H1 (cell line): ENCODE measurements at regions not wholly inside any gene's neighbourhood (a gene's known extent, or its start where the extent isn't known, plus 50 kb on each side); places are given as distances from the start of the nearest gene placed in this dataset.

Experiments
- CTCF ChIA-PET: fragments of 300-600 bp; sonication (Branson Sonifier 250); formaldehyde crosslinking; loops from one replicate; lab custom pipeline; 2021; ENCODE audit not compliant: partially characterized antibody; lab: Charles Lee
- POLR2A ChIA-PET: fragments of 300-600 bp; sonication (Branson Sonifier 250); formaldehyde crosslinking; loops from one replicate; lab custom pipeline; 2021; ENCODE audit warnings: inconsistent platforms; ENCODE audit not compliant: partially characterized antibody; lab: Charles Lee
- DNase-seq, 2 experiments: peaks; one replicate each; pipeline versions ENCODE4 v3.0.0 to v3.0.0-alpha.2; 2010 to 2022; ENCODE audit warnings: low spot score in 2 of 2, low read depth in 1 of 2, mixed read lengths in 1 of 2
- FAIRE-seq: peaks from 2 replicates; lab custom pipeline; 2011; peaks lifted over from hg19 to GRCh38; lab: Jason Lieb, UNC
- H2AFZ ChIP-seq: 2 replicates; pipeline ENCODE4 v1.8.1; 2012; ENCODE audit warnings: low read length, inconsistent platforms
- H2AK5ac ChIP-seq: 2 replicates; pipeline ENCODE4 v1.6.1; 2013; ENCODE audit warnings: low read depth, low read length
- H2BK120ac ChIP-seq: replicated peaks from 2 replicates; pipeline ENCODE3; 2013; ENCODE audit warnings: low read depth, low read length, inconsistent platforms
- H2BK12ac ChIP-seq: 2 replicates; pipeline ENCODE4 v1.6.1; 2013; ENCODE audit warnings: low read depth, low read length
- H2BK15ac ChIP-seq: 2 replicates; pipeline ENCODE4 v1.6.1; 2013; ENCODE audit warnings: low read length
- H2BK20ac ChIP-seq: 2 replicates; pipeline ENCODE4 v1.6.1; 2013; ENCODE audit warnings: low read length
- H2BK5ac ChIP-seq: 2 replicates; pipeline ENCODE4 v1.6.1; 2013; ENCODE audit warnings: low read depth, low read length
- H3K14ac ChIP-seq: 2 replicates; pipeline ENCODE4 v1.6.1; 2013; ENCODE audit warnings: inconsistent platforms; ENCODE audit not compliant: insufficient read length
- H3K18ac ChIP-seq: 2 replicates; pipeline ENCODE4 v1.6.1; 2013; ENCODE audit warnings: low read length; ENCODE audit errors: extremely low read depth
- H3K23ac ChIP-seq: 2 replicates; pipeline ENCODE4 v1.6.1; 2013; ENCODE audit warnings: inconsistent platforms; ENCODE audit not compliant: insufficient read length
- H3K23me2 ChIP-seq: 2 replicates; pipeline ENCODE4 v1.6.1; 2013; ENCODE audit warnings: low read depth, low read length
- H3K27ac ChIP-seq: 2 replicates; pipeline ENCODE4 v1.6.1; 2011; ENCODE audit warnings: low read depth, low read length, inconsistent platforms
- H3K27me3 ChIP-seq, 4 experiments: replicated peaks in 1 of 4; 1 replicate in 1 of 4; 2 replicates in 3 of 4; pipeline versions ENCODE4 v1.6.1 to v1.8.1; 2011 to 2013; ENCODE audit warnings: low read length in 3 of 4, mild to moderate bottlenecking in 3 of 4, inconsistent platforms in 2 of 4, mixed read lengths in 2 of 4, moderate library complexity in 1 of 4; ENCODE audit not compliant: control insufficient read depth in 3 of 4, insufficient read depth in 3 of 4; ENCODE audit errors: extremely low read depth in 1 of 4
- H3K36me3 ChIP-seq, 4 experiments: 2 replicates each; pipeline versions ENCODE4 v1.6.1 to v1.8.1; 2011 to 2013; ENCODE audit warnings: mild to moderate bottlenecking in 4 of 4, low read length in 3 of 4, moderate library complexity in 2 of 4, control low read depth in 1 of 4, inconsistent platforms in 1 of 4; ENCODE audit not compliant: insufficient read depth in 4 of 4, control insufficient read depth in 2 of 4
- H3K4ac ChIP-seq: replicated peaks from 2 replicates; pipeline ENCODE3; 2013; ENCODE audit warnings: low read length, low read depth, mixed read lengths, inconsistent platforms; ENCODE audit not compliant: insufficient read length
- H3K4me1 ChIP-seq, 4 experiments: replicated peaks in 1 of 4; 1 replicate in 1 of 4; 2 replicates in 3 of 4; pipeline versions ENCODE4 v1.6.1 to v1.8.1; 2011 to 2013; ENCODE audit warnings: low read length in 3 of 4, inconsistent platforms in 2 of 4, mixed read lengths in 1 of 4; ENCODE audit not compliant: insufficient read depth in 4 of 4, control insufficient read depth in 3 of 4
- H3K4me2 ChIP-seq, 2 experiments: 2 replicates each; pipeline versions ENCODE4 v1.6.1 to v1.8.1; 2011 to 2013; ENCODE audit warnings: low read depth in 2 of 2, low read length in 2 of 2, control low read depth in 1 of 2, inconsistent platforms in 1 of 2, mild to moderate bottlenecking in 1 of 2; ENCODE audit not compliant: insufficient read depth in 1 of 2
- H3K4me3 ChIP-seq, 4 experiments: fragments of 200-600, 300-600 bp in 1 of 4; sonication (generic), shearing (Covaris generic), sonication (Bioruptor Twin) in 1 of 4; 2 replicates each; pipeline versions ENCODE4 v1.5.1 to v1.8.1; 2011 to 2016; ENCODE audit warnings: low read length in 4 of 4, low read depth in 3 of 4, control low read depth in 2 of 4, inconsistent platforms in 2 of 4, mild to moderate bottlenecking in 2 of 4, mixed read lengths in 1 of 4, moderate library complexity in 1 of 4; ENCODE audit not compliant: insufficient read depth in 2 of 4; ENCODE audit errors: extremely low read depth in 1 of 4
- H3K56ac ChIP-seq: replicated peaks from 2 replicates; pipeline ENCODE3; 2013; ENCODE audit warnings: low read depth, mild to moderate bottlenecking, mixed read lengths, low read length, inconsistent platforms; ENCODE audit not compliant: insufficient read length
- H3K79me1 ChIP-seq: 2 replicates; pipeline ENCODE4 v1.6.1; 2013; ENCODE audit warnings: low read depth, low read length, control low read depth
- H3K79me2 ChIP-seq, 2 experiments: 2 replicates each; pipeline versions ENCODE4 v1.6.1 to v1.8.1; 2012 to 2013; ENCODE audit warnings: low read length in 2 of 2, mild to moderate bottlenecking in 2 of 2, inconsistent platforms in 1 of 2; ENCODE audit not compliant: insufficient read depth in 2 of 2, control insufficient read depth in 1 of 2
- H3K9ac ChIP-seq, 4 experiments: replicated peaks in 1 of 4; 1 replicate in 1 of 4; 2 replicates in 3 of 4; pipeline versions ENCODE4 v1.6.1 to v1.8.1; 2011 to 2013; ENCODE audit warnings: low read depth in 3 of 4, low read length in 3 of 4, control low read depth in 2 of 4, mild to moderate bottlenecking in 2 of 4, moderate library complexity in 2 of 4, inconsistent platforms in 1 of 4; ENCODE audit errors: extremely low read depth in 1 of 4
- H3K9me3 ChIP-seq, 2 experiments: 2 replicates each; pipeline versions ENCODE4 v1.6.1 to v1.8.1; 2012 to 2013; ENCODE audit warnings: mild to moderate bottlenecking in 2 of 2, moderate library complexity in 2 of 2, control low read depth in 1 of 2, inconsistent platforms in 1 of 2, low read depth in 1 of 2, low read length in 1 of 2, mixed read lengths in 1 of 2; ENCODE audit not compliant: insufficient read depth in 2 of 2
- H4K20me1 ChIP-seq, 2 experiments: replicated peaks in 1 of 2; 2 replicates each; pipeline versions ENCODE3 to v1.8.1; 2011 to 2013; ENCODE audit warnings: inconsistent platforms in 2 of 2, low read length in 2 of 2, mild to moderate bottlenecking in 1 of 2; ENCODE audit not compliant: insufficient read depth in 2 of 2, control insufficient read depth in 1 of 2
- H4K5ac ChIP-seq: 2 replicates; pipeline ENCODE4 v1.6.1; 2013; ENCODE audit warnings: low read length, low read depth, mixed read lengths, inconsistent platforms; ENCODE audit not compliant: insufficient read length
- H4K8ac ChIP-seq: 2 replicates; pipeline ENCODE4 v1.8.0; 2013; ENCODE audit warnings: mild to moderate bottlenecking, moderate library complexity, low read length, inconsistent platforms; ENCODE audit not compliant: insufficient read depth; ENCODE audit errors: extremely low read depth
- H4K91ac ChIP-seq: replicated peaks from 2 replicates; pipeline ENCODE3; 2013; ENCODE audit warnings: low read length, mixed read lengths, inconsistent platforms; ENCODE audit not compliant: insufficient read length
- CTBP2 ChIP-seq: IDR thresholded peaks from 2 replicates; pipeline ENCODE4 v1.7.0; 2011; ENCODE audit warnings: borderline replicate concordance, mild to moderate bottlenecking, moderate library complexity, mixed read lengths, low read length; ENCODE audit not compliant: insufficient read depth, insufficient read length
- POLR2A ChIP-seq, 2 experiments: IDR thresholded peaks; 1 replicate in 1 of 2; 2 replicates in 1 of 2; pipeline ENCODE4 v1.6.1; 2011; ENCODE audit warnings: low read depth in 2 of 2, low read length in 2 of 2, mild to moderate bottlenecking in 2 of 2; ENCODE audit errors: control extremely low read depth in 1 of 2
- SIN3A ChIP-seq, 2 experiments: IDR thresholded peaks in 1 of 2; conservative IDR thresholded peaks in 1 of 2; 2 replicates each; pipeline ENCODE4 v1.6.1; 2011 to 2012; ENCODE audit warnings: low read length in 2 of 2, improper control_type of control experiment in 1 of 2, low read depth in 1 of 2, mild to moderate bottlenecking in 1 of 2
- WGBS, 2 experiments: shearing (Covaris generic) in 1 of 2; methylation state at CpG; one replicate each; pipeline versions ENCODE4 v1.1.6 to v1.1.7; 2013 to 2015; ENCODE audit warnings: low lambda C conversion rate in 2 of 2, mixed read lengths in 2 of 2, inconsistent platforms in 1 of 2, low coverage in 1 of 2, missing lambda C conversion rate in 1 of 2; ENCODE audit not compliant: insufficient replicate concordance in 2 of 2, insufficient coverage in 1 of 2, insufficient read length in 1 of 2; ENCODE audit errors: extremely low coverage in 1 of 2, missing lambda C conversion rate in 1 of 2; 5-methylcytosine and 5-hydroxymethylcytosine counted together

GRCh38 chr2:239521518-239521815, 120.6 kb upstream of the HDAC4 start:
- Histone ChIP-seq H2BK15ac (no peak overlapping the region), H3K56ac (no peak overlapping the region), H3K14ac (no peak overlapping the region), H2AFZ (no peak overlapping the region), H2BK12ac (no peak overlapping the region), H3K79me2 (no peaks in the 10 kb centered on the region), H3K4ac (no peak overlapping the region), H3K79me1 (no peaks in the 10 kb centered on the region), H3K23me2 (no peaks in the 10 kb centered on the region), H3K23ac (no peak overlapping the region), H3K27ac (no peak overlapping the region), H4K91ac (no peak overlapping the region), H4K20me1 (peaks cover 0 to 1% of the 10 kb centered on the region in 2 experiments), H3K4me1 (peaks cover 0 to 5% (median 2%) of the 10 kb centered on the region in 4 experiments; a peak in 4 of 7 replicates), H3K9ac (no peak overlapping the region), H3K36me3 (no peaks in the 10 kb centered on the region), H3K9me3 (0 out of 4 replicates have a peak, but pooled peaks cover 0 to under 1% of the 10 kb centered on the region in 2 experiments), H3K27me3 (no peaks in the 10 kb centered on the region), H3K4me3 (no peak overlapping the region), H2BK120ac (no peak overlapping the region), H3K4me2 (no peak overlapping the region), H4K5ac (no peak overlapping the region), H2BK5ac (no peak overlapping the region), H2BK20ac (no peak overlapping the region), H3K18ac (no peak overlapping the region), H2AK5ac (no peak overlapping the region), H4K8ac (no peak overlapping the region)
- POLR2A ChIA-PET: no interaction called here
- TF ChIP-seq CTBP2 (no peak), SIN3A (conservative IDR thresholded peaks at IDR 0.05 in 1 of 2, IDR thresholded peaks at IDR 0.05 in 1 of 2; ENCODE audit: low read depth in 1 of 2, low read length in 2 of 2) (no peak), POLR2A (IDR thresholded peaks at IDR 0.05; ENCODE audit: control extremely low read depth in 1 of 2, low read depth in 2 of 2, low read length in 2 of 2) (no peak)
- FAIRE-seq (no peak), DNase-seq (no peak)
- CTCF ChIA-PET: no interaction called here
- 97% methylated on average over 6 of the region's 6 CpGs; no CpG with 5 or more reads in 1 of the 2 experiments for WGBS, 2 experiments
